ENCODE measurements at regions not wholly inside any gene's neighbourhood (a gene's known extent, or its start where the extent isn't known, plus 50 kb on each side); places are given as distances from the start of the nearest gene placed in this dataset.

- Mint-ChIP-seq H3K27ac (ENCODE audit: unreplicated experiment) (no peak overlapping the region), H3K36me3 (ENCODE audit: insufficient read depth, unreplicated experiment) (no peaks in the 10 kb centered on the region), H3K4me1 (ENCODE audit: low read depth, unreplicated experiment) (no peaks in the 10 kb centered on the region), H3K27me3 (ENCODE audit: unreplicated experiment) (no peaks in the 10 kb centered on the region), H3K4me3 (ENCODE audit: low read depth, unreplicated experiment) (no peak overlapping the region), H3K9me3 (ENCODE audit: low read depth, unreplicated experiment) (no peaks in the 10 kb centered on the region)
- intact Hi-C loops (cut with micrococcal nuclease; ENCODE audit: unreplicated experiment) = no loop called here
- CTCF ChIA-PET = no interaction called here
- no peak for DNase-seq
- BruUV-seq (replicated peaks) = no TSS peak
- TF ChIP-seq CTCF (IDR thresholded peaks at IDR 0.05; ENCODE audit: unreplicated experiment) = no peak
These were observed 896.4 kb downstream of the TRIML1 start for GRCh38 chr4:189035654-189036053.

GRCh38 chr4:189036906-189037305 lies 897.7 kb downstream of the TRIML1 start:
- Mint-ChIP-seq H3K9me3 (ENCODE audit: low read depth, unreplicated experiment) (no peaks in the 10 kb centered on the region), H3K4me3 (ENCODE audit: low read depth, unreplicated experiment) (no peak overlapping the region)

GRCh38 chr4:189046642-189047041 lies 894.0 kb upstream of the FRG1 start:
- no peaks in the 10 kb centered on the region for H3K36me3 Mint-ChIP-seq (ENCODE audit: insufficient read depth, unreplicated experiment)
- intact Hi-C loops (cut with micrococcal nuclease; ENCODE audit: unreplicated experiment) = no loop called here
- H3K4me3 Mint-ChIP-seq (ENCODE audit: low read depth, unreplicated experiment) = no peak overlapping the region
- CTCF ChIA-PET = no interaction called here
- DNase-seq = no peak
- H3K4me1 Mint-ChIP-seq (ENCODE audit: low read depth, unreplicated experiment) = no peaks in the 10 kb centered on the region
- no peak overlapping the region for H3K27ac Mint-ChIP-seq (ENCODE audit: unreplicated experiment)
- no peaks in the 10 kb centered on the region for H3K27me3 Mint-ChIP-seq (ENCODE audit: unreplicated experiment)
- no peak for TF ChIP-seq CTCF (IDR thresholded peaks at IDR 0.05; ENCODE audit: unreplicated experiment)
- H3K9me3 Mint-ChIP-seq (ENCODE audit: low read depth, unreplicated experiment) = peaks cover 2% of the 10 kb centered on the region
- no TSS peak for BruUV-seq (replicated peaks)

More at GRCh38 chr4:189036906-189037305, 897.7 kb downstream of the TRIML1 start:
- DNase-seq = no peak
- H3K36me3 Mint-ChIP-seq (ENCODE audit: insufficient read depth, unreplicated experiment) = no peaks in the 10 kb centered on the region
- H3K27me3 Mint-ChIP-seq (ENCODE audit: unreplicated experiment) = no peaks in the 10 kb centered on the region
- no peak for TF ChIP-seq CTCF (IDR thresholded peaks at IDR 0.05; ENCODE audit: unreplicated experiment)
- CTCF ChIA-PET = no interaction called here
- H3K27ac Mint-ChIP-seq (ENCODE audit: unreplicated experiment) = no peak overlapping the region
- intact Hi-C loops (cut with micrococcal nuclease; ENCODE audit: unreplicated experiment) = no loop called here
- BruUV-seq (replicated peaks) = no TSS peak
- H3K4me1 Mint-ChIP-seq (ENCODE audit: low read depth, unreplicated experiment) = no peaks in the 10 kb centered on the region

GRCh38 chr4:189048119-189048518 lies 892.6 kb upstream of the FRG1 start:
- CTCF ChIA-PET = no interaction called here
- Mint-ChIP-seq H3K27ac (ENCODE audit: unreplicated experiment) (no peak overlapping the region), H3K4me1 (ENCODE audit: low read depth, unreplicated experiment) (no peaks in the 10 kb centered on the region), H3K27me3 (ENCODE audit: unreplicated experiment) (no peaks in the 10 kb centered on the region), H3K9me3 (ENCODE audit: low read depth, unreplicated experiment) (peaks cover under 1% of the 10 kb centered on the region), H3K4me3 (ENCODE audit: low read depth, unreplicated experiment) (no peak overlapping the region), H3K36me3 (ENCODE audit: insufficient read depth, unreplicated experiment) (no peaks in the 10 kb centered on the region)
- no peak for DNase-seq
- BruUV-seq (replicated peaks) = no TSS peak
- intact Hi-C loops (cut with micrococcal nuclease; ENCODE audit: unreplicated experiment) = no loop called here
- TF ChIP-seq CTCF (IDR thresholded peaks at IDR 0.05; ENCODE audit: unreplicated experiment) = no peak

- CTCF ChIA-PET = no interaction called here
- no peak for TF ChIP-seq CTCF (IDR thresholded peaks at IDR 0.05; ENCODE audit: unreplicated experiment)
- Mint-ChIP-seq H3K36me3 (ENCODE audit: insufficient read depth, unreplicated experiment) (no peaks in the 10 kb centered on the region), H3K27ac (ENCODE audit: unreplicated experiment) (no peak overlapping the region), H3K4me1 (ENCODE audit: low read depth, unreplicated experiment) (no peaks in the 10 kb centered on the region), H3K27me3 (ENCODE audit: unreplicated experiment) (no peaks in the 10 kb centered on the region), H3K4me3 (ENCODE audit: low read depth, unreplicated experiment) (no peak overlapping the region), H3K9me3 (ENCODE audit: low read depth, unreplicated experiment) (no peaks in the 10 kb centered on the region)
- intact Hi-C loops (cut with micrococcal nuclease; ENCODE audit: unreplicated experiment) = no loop called here
- no TSS peak for BruUV-seq (replicated peaks)
- no peak for DNase-seq
These were observed 891.0 kb upstream of the FRG1 start for GRCh38 chr4:189049682-189050081.
